Upper lobe of left lung (tissue), 6 donors: ENCODE measurements at regions not wholly inside any gene's neighbourhood (a gene's known extent, or its start where the extent isn't known, plus 50 kb on each side); places are given as distances from the start of the nearest gene placed in this dataset.

ENCODE experiments used
- ATAC-seq, 2 donors: fragments of 200-7000 bp; cut with Tn5 transposase; one replicate each; pipeline ENCODE4 v1.9.1; 2022; ENCODE audit warnings: mild to moderate bottlenecking in 2 of 2, moderate library complexity in 2 of 2; ENCODE audit not compliant: low FRiP score in 2 of 2
- DNase-seq, 2 donors: peaks; one replicate each; pipeline ENCODE4 v3.0.0-alpha.2; 2019 to 2020
- H3K27ac ChIP-seq, 4 donors: fragments of 200-600 bp; sonication (generic); one replicate each; pipeline ENCODE4 v1.5.1; 2016 to 2019
- H3K27me3 ChIP-seq, 4 donors: fragments of 200-600 bp; sonication (generic); one replicate each; pipeline ENCODE4 v1.5.1; 2017 to 2019
- H3K36me3 ChIP-seq, 4 donors: fragments of 200-600 bp; sonication (generic); one replicate each; pipeline ENCODE4 v1.5.1; 2016 to 2019
- H3K4me1 ChIP-seq, 4 donors: fragments of 200-600 bp; sonication (generic); one replicate each; pipeline ENCODE4 v1.5.1; 2018 to 2019
- H3K4me3 ChIP-seq, 4 donors: fragments of 200-600 bp; sonication (generic); one replicate each; pipeline ENCODE4 v1.5.1; 2017 to 2019; ENCODE audit warnings: mild to moderate bottlenecking in 2 of 4, moderate library complexity in 1 of 4
- H3K9me3 ChIP-seq, 4 donors: fragments of 200-600 bp; sonication (generic); one replicate each; pipeline ENCODE4 v1.5.1; 2018 to 2019
- CTCF ChIP-seq, 6 experiments: fragments of 450-650 bp in 4 of 6; fragments of 200-600 bp in 2 of 6; sonication (generic) in 2 of 6; IDR thresholded peaks; one replicate each; pipeline ENCODE4 v1.5.1; 2016 to 2019; ENCODE audit warnings: antibody characterized with exemption in 6 of 6
- EP300 ChIP-seq, 4 donors: sonication (generic); formaldehyde crosslinking; IDR thresholded peaks; one replicate each; pipeline ENCODE4 v1.5.1; 2017; ENCODE audit warnings: antibody characterized with exemption in 4 of 4, control low read depth in 2 of 4
- POLR2A ChIP-seq, 4 donors: fragments of 450-650 bp; IDR thresholded peaks; one replicate each; pipeline ENCODE4 v1.5.1; 2016 to 2017; ENCODE audit warnings: antibody characterized with exemption in 4 of 4, mild to moderate bottlenecking in 2 of 4
- POLR2AphosphoS5 ChIP-seq, 2 donors: sonication (generic); formaldehyde crosslinking; IDR thresholded peaks; one replicate each; pipeline ENCODE4 v1.5.1; 2017; ENCODE audit warnings: antibody characterized with exemption in 2 of 2
- WGBS, 2 donors: methylation state at CpG; one replicate each; pipeline ENCODE4 v1.1.5; 2017 to 2018; 5-methylcytosine and 5-hydroxymethylcytosine counted together
- donor health status: DM: no; HTN: no; CAD: no; lungs with moderate emphysema.
- donor health status: DM: no; HTN: yes; CAD: no; lungs with severe emphysema.

DNA sequence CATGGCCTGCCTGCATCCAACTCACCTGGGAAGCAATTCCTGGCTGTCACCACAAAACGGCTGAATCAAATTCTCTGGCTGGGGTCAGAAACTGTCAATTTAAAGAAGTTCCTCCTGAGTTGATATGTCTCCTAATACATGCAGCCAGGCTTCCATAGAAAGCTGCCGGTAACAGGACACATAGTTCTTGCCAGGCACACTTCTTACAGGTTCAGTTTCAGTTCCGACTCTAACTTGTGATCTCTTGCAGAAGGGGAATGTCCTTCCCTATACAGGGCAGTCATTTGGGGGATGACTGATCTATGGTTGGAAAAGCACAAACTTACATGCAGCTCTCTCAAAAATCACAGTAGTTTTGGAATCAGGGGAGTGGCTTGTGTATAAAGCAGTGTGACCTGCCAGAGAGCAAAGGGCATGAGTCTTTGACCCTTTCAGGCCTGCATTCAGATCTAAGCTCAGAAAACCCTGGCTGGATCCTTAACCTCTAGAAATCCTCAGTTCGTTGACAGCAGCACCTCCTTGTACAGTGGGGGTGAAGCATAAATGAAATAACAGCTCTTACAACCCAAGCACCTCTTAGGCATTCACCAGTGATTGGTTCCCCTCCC, 195.6 kb downstream of the SCP2D1 start:
- 56 to 57% methylated on average over 3 to 4 of the region's 4 CpGs for WGBS, 2 donors

DNA sequence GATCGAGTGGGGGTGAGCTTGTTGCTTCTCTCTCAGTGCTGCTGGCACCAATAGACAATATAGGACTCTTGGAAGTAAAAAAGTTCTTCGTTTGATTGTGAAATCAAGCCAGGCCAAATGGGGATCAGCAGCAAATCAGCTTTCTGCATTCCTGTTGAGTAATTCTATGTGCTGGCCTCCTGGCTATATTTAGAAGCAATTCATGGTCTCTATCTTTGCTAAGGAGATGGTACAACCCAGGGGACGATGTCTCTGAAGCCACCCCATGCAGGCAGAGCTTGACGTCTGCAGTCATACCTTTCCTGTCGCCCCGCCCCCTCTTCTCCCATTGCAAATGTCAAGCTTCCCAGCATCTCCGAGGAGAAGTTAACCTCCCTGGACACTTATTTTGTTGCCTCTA, 199.1 kb downstream of the SCP2D1 start:
- Histone ChIP-seq H3K27me3 (no peaks in the 10 kb centered on the region), H3K4me3 (no peak overlapping the region), H3K4me1 (no peaks in the 10 kb centered on the region), H3K27ac (no peak overlapping the region), H3K9me3 (no peaks in the 10 kb centered on the region), H3K36me3 (no peaks in the 10 kb centered on the region)
- no peak for DNase-seq
- 52 to 55% methylated on average over 7 of the region's 7 CpGs for WGBS, 2 donors
- ATAC-seq = no peak
- TF ChIP-seq POLR2AphosphoS5 (IDR thresholded peaks at IDR 0.05) (no peak), CTCF (IDR thresholded peaks at IDR 0.05) (no peak)

More for the DNA sequence above, 195.6 kb downstream of the SCP2D1 start:
- H3K27ac ChIP-seq = no peak overlapping the region
- TF ChIP-seq POLR2AphosphoS5 (IDR thresholded peaks at IDR 0.05) = no peak
- no peak for TF ChIP-seq POLR2A (IDR thresholded peaks at IDR 0.05)
- no peak for TF ChIP-seq CTCF (IDR thresholded peaks at IDR 0.05)
- no peak for TF ChIP-seq EP300 (IDR thresholded peaks at IDR 0.05)
- no peak overlapping the region for H3K4me3 ChIP-seq
- H3K9me3 ChIP-seq = no peaks in the 10 kb centered on the region
- H3K27me3 ChIP-seq = no peaks in the 10 kb centered on the region
- no peaks in the 10 kb centered on the region for H3K36me3 ChIP-seq
- DNase-seq = no peak
- no peak for ATAC-seq
- H3K4me1 ChIP-seq = no peaks in the 10 kb centered on the region

GRCh38 chr20:19013907-19014306, 198.5 kb upstream of the SLC24A3 start:
- no peaks in the 10 kb centered on the region for H3K9me3 ChIP-seq
- H3K4me3 ChIP-seq = no peak overlapping the region
- no peak for DNase-seq
- no peak overlapping the region for H3K27ac ChIP-seq
- TF ChIP-seq POLR2AphosphoS5 (IDR thresholded peaks at IDR 0.05) = no peak
- TF ChIP-seq CTCF (IDR thresholded peaks at IDR 0.05) = no peak
- H3K27me3 ChIP-seq = no peaks in the 10 kb centered on the region
- H3K4me1 ChIP-seq = no peaks in the 10 kb centered on the region
- H3K36me3 ChIP-seq = no peaks in the 10 kb centered on the region
- no peak for ATAC-seq
- WGBS, 2 donors = 26 to 63% methylated on average over 2 of the region's 2 CpGs

DNA sequence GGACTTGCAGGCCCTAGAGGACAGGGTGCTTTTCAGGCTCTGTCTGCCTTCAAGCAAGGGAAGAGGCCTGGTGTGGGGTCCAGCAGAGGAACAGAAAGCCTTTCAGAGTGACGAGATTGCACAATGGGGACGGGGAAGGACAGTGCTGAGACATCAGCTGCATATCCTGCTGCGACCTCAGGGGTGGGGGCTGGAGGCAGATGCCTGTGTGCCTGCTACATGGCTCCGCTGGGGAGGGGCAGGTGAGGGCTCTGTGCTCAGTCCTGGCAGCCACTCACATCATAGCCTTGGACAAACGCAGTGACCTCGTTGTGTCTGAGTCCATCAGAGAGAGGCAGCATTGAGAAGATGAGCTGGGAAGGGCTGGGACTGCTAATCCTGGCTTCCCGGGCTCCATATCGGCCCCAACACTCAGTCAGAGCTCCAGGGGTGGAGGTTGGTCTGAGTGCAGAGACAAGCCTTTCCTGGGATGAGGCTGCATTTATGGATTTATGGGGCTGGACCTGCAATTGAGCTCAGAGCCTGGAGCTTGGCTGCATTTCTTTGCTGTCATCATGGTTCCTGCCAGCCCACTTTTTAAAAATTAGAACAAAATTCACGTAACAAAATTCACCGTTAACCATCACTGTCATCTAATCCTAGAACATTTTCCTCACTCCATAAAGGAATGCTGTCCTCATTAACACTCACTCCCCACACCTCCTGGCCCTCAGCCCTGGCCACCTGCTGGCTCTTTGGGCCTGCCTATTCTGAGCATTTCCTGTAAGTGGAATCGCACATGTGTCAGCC, 196.9 kb upstream of the SLC24A3 start:
- Histone ChIP-seq H3K4me1 (no peaks in the 10 kb centered on the region), H3K27ac (no peak overlapping the region), H3K36me3 (no peaks in the 10 kb centered on the region), H3K27me3 (no peaks in the 10 kb centered on the region), H3K4me3 (no peak overlapping the region), H3K9me3 (no peaks in the 10 kb centered on the region)
- WGBS, 2 donors = 53 to 56% methylated on average over 9 to 11 of the region's 11 CpGs
- DNase-seq (no peak), ATAC-seq (peak in 1 of 2 donors; percentile 38)
- TF ChIP-seq EP300 (IDR thresholded peaks at IDR 0.05) (no peak), CTCF (IDR thresholded peaks at IDR 0.05) (no peak), POLR2AphosphoS5 (IDR thresholded peaks at IDR 0.05) (no peak), POLR2A (IDR thresholded peaks at IDR 0.05) (no peak)

- 78 to 92% methylated on average over 4 to 6 of the region's 7 CpGs for WGBS, 2 donors
- Histone ChIP-seq H3K4me3 (no peak overlapping the region), H3K9me3 (no peaks in the 10 kb centered on the region), H3K4me1 (no peaks in the 10 kb centered on the region), H3K27me3 (no peaks in the 10 kb centered on the region), H3K27ac (no peak overlapping the region), H3K36me3 (no peaks in the 10 kb centered on the region)
- TF ChIP-seq POLR2A (IDR thresholded peaks at IDR 0.05) = no peak
- no peak for TF ChIP-seq POLR2AphosphoS5 (IDR thresholded peaks at IDR 0.05)
- TF ChIP-seq CTCF (IDR thresholded peaks at IDR 0.05) = no peak
- TF ChIP-seq EP300 (IDR thresholded peaks at IDR 0.05) = no peak
- no peak for DNase-seq
- no peak for ATAC-seq
Observed at GRCh38 chr20:19016140-19016497, 196.3 kb upstream of the SLC24A3 start.
